ENCODE measurements at regions not wholly inside any gene's neighbourhood (a gene's known extent, or its start where the extent isn't known, plus 50 kb on each side); places are given as distances from the start of the nearest gene placed in this dataset.
A peak's percentile ranks its signal among the peaks of the same experiment; 100 is the strongest.
"Not testable (repeated sequence)": the region's sequence is repeated elsewhere in the genome, so short reads cannot be mapped to it uniquely, and the experiment has no call there.

- DNase-seq (ENCODE audit: low read depth in 1 of 2, low spot score in 1 of 2); H3K4me2 ChIP-seq; CTCF ChIA-PET; FAIRE-seq; H3K4me1 ChIP-seq; POLR2A ChIA-PET; H3K4me3 ChIP-seq; H3K27ac ChIP-seq; H3K9me3 ChIP-seq; ATAC-seq: not testable (repeated sequence)
- 62% methylated on average over 8 of the region's 9 CpGs for WGBS (ENCODE audit: missing lambda C conversion rate)
Observed at GRCh38 chr1:146548684-146549083, 319.9 kb upstream of the NOTCH2NLA start.

- POLR2A ChIA-PET; DNase-seq (ENCODE audit: low read depth in 1 of 2, low spot score in 1 of 2); H3K9me3 ChIP-seq; H3K4me3 ChIP-seq; CTCF ChIA-PET; FAIRE-seq; H3K27ac ChIP-seq; H3K4me2 ChIP-seq; H3K4me1 ChIP-seq; ATAC-seq: not testable (repeated sequence)
- 75% methylated on average over 1 of the region's 1 CpG for WGBS (ENCODE audit: missing lambda C conversion rate)
Observed at GRCh38 chr1:146546189-146546588, 317.4 kb upstream of the NOTCH2NLA start.

- H3K4me1 ChIP-seq; H3K4me3 ChIP-seq; DNase-seq (ENCODE audit: low read depth in 1 of 2, low spot score in 1 of 2); H3K4me2 ChIP-seq; ATAC-seq; FAIRE-seq; CTCF ChIA-PET; H3K27ac ChIP-seq; POLR2A ChIA-PET; H3K9me3 ChIP-seq: not testable (repeated sequence)
- WGBS (ENCODE audit: missing lambda C conversion rate) = no CpG with 5 or more reads among the region's 2 CpGs
Observed at GRCh38 chr1:146537775-146538373, 309.1 kb upstream of the NOTCH2NLA start.

DNA sequence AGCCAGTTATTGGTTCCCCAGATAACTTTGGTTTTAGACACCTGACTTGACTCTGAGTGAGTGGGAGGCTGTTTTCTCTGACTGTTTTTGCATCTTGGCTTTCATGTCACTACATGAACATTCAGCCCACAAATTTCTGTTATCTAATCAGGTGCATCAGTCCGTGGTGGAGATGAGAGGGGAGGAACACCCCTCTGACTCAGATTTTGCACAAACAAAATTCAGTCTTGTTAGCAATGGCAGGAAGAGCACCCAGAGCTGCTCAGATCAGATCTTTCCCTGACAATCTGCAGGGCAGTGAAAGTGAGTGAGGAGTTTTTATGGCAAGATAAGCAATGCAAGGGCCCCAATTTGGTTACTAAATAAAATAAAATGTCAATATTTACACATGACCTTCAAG lies 307.2 kb upstream of the NOTCH2NLA start:
- H3K4me3 ChIP-seq; FAIRE-seq; POLR2A ChIA-PET; ATAC-seq; H3K4me1 ChIP-seq; H3K9me3 ChIP-seq; H3K4me2 ChIP-seq; H3K27ac ChIP-seq; DNase-seq (ENCODE audit: low read depth in 1 of 2, low spot score in 1 of 2); CTCF ChIA-PET: not testable (repeated sequence)
- no CpG with 5 or more reads among the region's 1 CpG for WGBS (ENCODE audit: missing lambda C conversion rate)

DNA sequence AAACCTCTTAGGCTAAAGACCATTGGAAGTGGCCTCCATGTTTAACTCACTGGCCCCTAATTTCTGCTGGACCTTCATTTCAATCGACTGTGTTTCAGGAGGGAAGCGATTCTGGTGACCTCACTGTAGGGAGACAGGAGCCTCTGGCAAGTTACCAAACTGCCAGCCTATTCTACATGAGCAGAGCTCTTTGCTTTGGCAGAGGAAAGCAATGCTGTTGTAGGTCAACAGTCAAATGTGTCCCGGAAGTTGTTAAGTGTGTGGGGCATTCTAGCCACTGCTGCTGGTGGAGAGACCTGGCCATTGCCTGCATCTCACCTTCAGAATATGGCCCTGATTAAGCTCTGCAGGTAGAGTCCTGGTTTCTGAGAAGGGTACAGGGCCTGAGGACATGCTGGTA lies 306.8 kb upstream of the NOTCH2NLA start:
- H3K27ac ChIP-seq; FAIRE-seq; POLR2A ChIA-PET; H3K4me1 ChIP-seq; H3K4me3 ChIP-seq; ATAC-seq; CTCF ChIA-PET; H3K9me3 ChIP-seq; H3K4me2 ChIP-seq; DNase-seq (ENCODE audit: low read depth in 1 of 2, low spot score in 1 of 2): not testable (repeated sequence)
- WGBS (ENCODE audit: missing lambda C conversion rate) = no CpG with 5 or more reads among the region's 3 CpGs

DNA sequence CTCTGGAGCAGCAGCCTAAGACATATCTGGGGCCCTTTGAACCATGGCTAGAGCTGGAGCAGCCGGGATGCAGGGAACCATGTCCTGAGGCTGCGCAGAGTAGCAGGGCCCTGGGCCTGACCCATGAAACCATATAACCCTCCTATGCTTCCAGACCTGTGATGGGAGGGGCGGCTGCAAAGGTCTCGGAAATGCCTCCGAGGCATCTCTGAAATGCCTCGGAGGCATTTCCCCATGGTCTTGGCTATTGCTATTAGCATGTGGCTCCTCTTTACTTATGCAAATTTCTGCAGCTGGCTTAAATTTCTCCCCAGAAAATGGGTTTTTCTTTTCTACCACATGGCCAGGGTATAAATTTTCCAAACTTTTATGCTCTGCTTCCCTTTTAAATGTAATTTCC lies 302.1 kb upstream of the NOTCH2NLA start:
- H3K4me2 ChIP-seq; FAIRE-seq; H3K4me3 ChIP-seq; H3K4me1 ChIP-seq; POLR2A ChIA-PET; H3K9me3 ChIP-seq; ATAC-seq; CTCF ChIA-PET; H3K27ac ChIP-seq; DNase-seq (ENCODE audit: low read depth in 1 of 2, low spot score in 1 of 2): not testable (repeated sequence)
- WGBS (ENCODE audit: missing lambda C conversion rate) = no CpG with 5 or more reads among the region's 6 CpGs

DNA sequence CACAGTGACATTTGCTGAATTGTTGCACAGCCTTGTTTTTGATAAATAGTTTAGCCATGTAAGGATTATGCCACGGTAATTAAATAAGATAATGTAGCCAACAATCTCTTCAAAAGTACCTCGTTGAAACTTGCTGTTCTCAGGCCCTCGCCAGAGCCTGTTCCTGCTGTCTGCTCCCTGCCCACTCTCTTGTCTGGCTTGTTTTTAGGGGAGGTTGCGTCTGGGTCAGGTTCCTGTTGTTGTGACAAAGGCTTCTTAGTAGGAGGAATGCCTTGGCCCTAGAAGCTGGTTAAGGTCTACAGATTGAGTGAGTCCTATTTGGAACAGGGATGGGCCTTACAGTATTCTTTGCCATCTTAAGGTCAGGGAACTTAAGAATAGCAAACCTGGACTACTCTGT lies 294.0 kb upstream of the NOTCH2NLA start:
- H3K4me2 ChIP-seq; H3K4me3 ChIP-seq; H3K27ac ChIP-seq; POLR2A ChIA-PET; FAIRE-seq; DNase-seq (ENCODE audit: low read depth in 1 of 2, low spot score in 1 of 2); H3K9me3 ChIP-seq; CTCF ChIA-PET; ATAC-seq; H3K4me1 ChIP-seq: not testable (repeated sequence)
- no CpG with 5 or more reads among the region's 4 CpGs for WGBS (ENCODE audit: missing lambda C conversion rate)

DNA sequence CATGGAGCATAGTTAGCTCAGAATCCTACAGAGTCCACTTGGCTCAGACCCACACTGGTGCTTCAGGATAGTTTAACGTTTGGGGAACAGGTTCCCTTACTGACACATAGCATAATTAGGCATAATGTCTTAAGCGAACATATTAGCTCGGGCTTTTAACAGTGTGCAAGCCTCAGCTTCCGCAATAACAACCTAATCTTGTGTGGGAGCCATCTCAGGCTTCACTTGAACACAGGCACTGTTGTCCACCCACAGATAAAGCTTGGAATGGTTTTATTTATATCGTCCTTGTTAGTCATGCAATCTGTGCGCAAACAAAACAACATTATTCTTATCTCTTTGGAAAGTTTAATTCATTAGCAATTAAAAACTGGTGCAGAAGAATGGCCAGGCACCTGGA lies 293.5 kb upstream of the NOTCH2NLA start:
- H3K4me1 ChIP-seq; DNase-seq (ENCODE audit: low read depth in 1 of 2, low spot score in 1 of 2); H3K4me3 ChIP-seq; H3K4me2 ChIP-seq; POLR2A ChIA-PET; ATAC-seq; FAIRE-seq; H3K9me3 ChIP-seq; CTCF ChIA-PET; H3K27ac ChIP-seq: not testable (repeated sequence)
- WGBS (ENCODE audit: missing lambda C conversion rate) = no CpG with 5 or more reads among the region's 6 CpGs

- POLR2A ChIA-PET; H3K4me1 ChIP-seq; ATAC-seq; FAIRE-seq; H3K27ac ChIP-seq; CTCF ChIA-PET; H3K9me3 ChIP-seq; H3K4me3 ChIP-seq; H3K4me2 ChIP-seq; DNase-seq (ENCODE audit: low read depth in 1 of 2, low spot score in 1 of 2): not testable (repeated sequence)
- WGBS (ENCODE audit: missing lambda C conversion rate) = no CpG with 5 or more reads among the region's 2 CpGs
Observed at GRCh38 chr1:146521804-146522203, 293.0 kb upstream of the NOTCH2NLA start.

- CTCF ChIA-PET; POLR2A ChIA-PET; H3K27ac ChIP-seq; H3K4me3 ChIP-seq; H3K4me2 ChIP-seq; H3K4me1 ChIP-seq; FAIRE-seq; DNase-seq (ENCODE audit: low read depth in 1 of 2, low spot score in 1 of 2); H3K9me3 ChIP-seq: not testable (repeated sequence)
- WGBS (ENCODE audit: missing lambda C conversion rate) = no CpG with 5 or more reads among the region's 4 CpGs
- peak in 1 of 2 experiments; percentile 42; a peak in 3 of 6 replicates for ATAC-seq
Observed at GRCh38 chr1:146513754-146514153, 284.9 kb upstream of the NOTCH2NLA start.

- H3K4me3 ChIP-seq; H3K9me3 ChIP-seq; POLR2A ChIA-PET; DNase-seq (ENCODE audit: low read depth in 1 of 2, low spot score in 1 of 2); H3K4me1 ChIP-seq; H3K4me2 ChIP-seq; H3K27ac ChIP-seq; CTCF ChIA-PET; FAIRE-seq: not testable (repeated sequence)
- 63% methylated on average over 2 of the region's 7 CpGs for WGBS (ENCODE audit: missing lambda C conversion rate)
- ATAC-seq = peak; percentile 69 to 81
Observed at GRCh38 chr1:146511047-146511777, 282.4 kb upstream of the NOTCH2NLA start.

All from A549 (cell line).